Colonic mucosa (tissue), 4 donors: ENCODE measurements at regions not wholly inside any gene's neighbourhood (a gene's known extent, or its start where the extent isn't known, plus 50 kb on each side); places are given as distances from the start of the nearest gene placed in this dataset.
A peak's percentile ranks its signal among the peaks of the same experiment; 100 is the strongest.

Source experiments
- DNase-seq: peaks from one replicate; pipeline ENCODE4 v3.0.0-alpha.2; 2020
- H3K27ac ChIP-seq: fragments of 200-600 bp; one replicate; pipeline ENCODE4 v1.8.0; 2021
- H3K27me3 ChIP-seq: fragments of 200-600 bp; one replicate; pipeline ENCODE4 v1.8.0; 2021
- H3K36me3 ChIP-seq: fragments of 200-600 bp; one replicate; pipeline ENCODE4 v1.8.0; 2021
- H3K4me1 ChIP-seq: fragments of 200-600 bp; one replicate; pipeline ENCODE4 v1.8.0; 2021; ENCODE audit warnings: mild to moderate bottlenecking
- H3K4me3 ChIP-seq: fragments of 200-600 bp; one replicate; pipeline ENCODE4 v1.8.0; 2021
- H3K9ac ChIP-seq, 2 donors: one replicate each; pipeline ENCODE4 v1.7.0; 2013; ENCODE audit warnings: control low read depth in 2 of 2, low read depth in 2 of 2, low read length in 2 of 2
- H3K9me3 ChIP-seq: fragments of 200-600 bp; one replicate; pipeline ENCODE4 v1.8.0; 2021
- CTCF ChIP-seq: fragments of 200-600 bp; IDR thresholded peaks from one replicate; pipeline ENCODE4 v1.8.0; 2022; ENCODE audit warnings: antibody characterized with exemption, mild to moderate bottlenecking
- intact Hi-C: fragments of 100-400 bp; cut with DNase I; formaldehyde crosslinking; loops from one replicate; pipeline ENCODE4 v1.14.1; 2022
- donor health status: healthy.
- donor health status: DM: no; HTN: no; CAD: no.
- donor health status: DM: no; HTN: no; CAD: no.

DNA sequence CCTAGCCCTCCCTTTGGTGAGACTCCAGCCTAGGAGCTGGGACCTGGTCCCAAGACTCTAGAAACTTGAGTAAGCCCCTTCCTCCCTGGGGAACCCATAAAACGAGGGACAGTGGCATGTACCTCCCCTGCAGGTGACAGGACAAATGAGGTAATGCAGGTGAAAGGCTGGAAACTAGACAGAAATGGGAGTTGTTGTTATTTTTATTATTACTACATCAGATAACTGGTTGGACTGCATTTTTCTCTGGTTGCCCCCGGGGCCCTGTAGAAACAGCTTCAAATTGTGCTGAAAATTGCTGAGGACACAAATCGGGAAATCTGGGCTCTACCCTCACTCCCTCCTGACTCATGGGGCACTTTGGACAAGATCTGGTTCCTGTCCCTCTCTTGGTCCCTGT, 132.3 kb upstream of the WNT4 start:
- intact Hi-C loops: loop anchor here (5.0 to 10.0 kb wide), 3 partner anchors 140 to 170 kb away; no protein-coding TSS in a partner anchor
- Histone ChIP-seq H3K9ac (no peak overlapping the region), H3K27me3 (no peaks in the 10 kb centered on the region), H3K9me3 (no peaks in the 10 kb centered on the region), H3K27ac (no peak overlapping the region), H3K4me3 (no peak overlapping the region), H3K4me1 (no peaks in the 10 kb centered on the region), H3K36me3 (no peaks in the 10 kb centered on the region)
- no peak for TF ChIP-seq CTCF
- no peak for DNase-seq

DNA sequence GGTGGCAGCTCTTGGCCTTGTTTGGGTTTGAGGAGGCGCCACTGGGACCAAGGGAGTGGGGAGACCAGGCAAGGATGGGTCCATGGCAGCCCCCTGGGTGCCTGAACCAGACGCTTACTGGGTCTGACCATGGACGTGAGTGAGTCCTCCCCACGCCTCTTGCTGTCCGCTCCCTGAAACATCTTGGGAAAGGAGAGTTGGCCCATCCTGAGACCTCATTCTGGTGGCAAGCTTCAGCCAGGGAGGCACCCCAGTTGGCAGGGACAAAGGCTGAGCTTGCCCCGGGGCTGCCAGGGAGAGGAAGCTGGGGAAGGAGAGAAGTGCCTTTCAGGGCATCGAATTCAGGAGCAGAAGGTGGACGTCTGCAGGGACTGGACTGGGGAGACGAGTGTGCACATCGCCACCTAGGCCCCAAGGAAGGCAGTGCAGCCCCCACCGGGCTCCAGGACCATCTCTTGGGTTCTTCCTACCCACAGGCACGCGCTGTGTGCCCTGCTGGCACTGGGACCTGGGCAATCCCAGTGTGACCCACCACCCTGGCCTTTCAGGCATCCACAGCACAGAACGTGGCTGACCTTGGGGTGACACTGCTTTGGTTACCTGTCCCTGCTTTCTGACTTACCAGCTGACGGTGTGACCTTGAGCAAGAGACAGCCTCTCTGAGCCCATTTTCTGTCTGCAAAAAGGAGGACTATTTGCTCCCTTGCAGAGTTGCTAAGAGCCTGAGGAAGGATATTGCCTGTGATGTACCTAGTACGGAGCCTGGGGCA, 132.9 kb upstream of the WNT4 start:
- Histone ChIP-seq H3K9me3 (no peaks in the 10 kb centered on the region), H3K36me3 (no peaks in the 10 kb centered on the region), H3K4me1 (no peaks in the 10 kb centered on the region), H3K27me3 (no peaks in the 10 kb centered on the region), H3K4me3 (no peak overlapping the region), H3K9ac (no peak overlapping the region), H3K27ac (no peak overlapping the region)
- peak; percentile 68 for DNase-seq
- intact Hi-C loops: loop anchor here (5.0 to 10.0 kb wide), 3 partner anchors 139 to 171 kb away; no protein-coding TSS in a partner anchor
- peak; percentile 83 for TF ChIP-seq CTCF

GRCh38 chr1:22276396-22276748, 133.5 kb upstream of the WNT4 start:
- H3K36me3 ChIP-seq: no peaks in the 10 kb centered on the region
- H3K4me1 ChIP-seq: no peaks in the 10 kb centered on the region
- H3K9me3 ChIP-seq: no peaks in the 10 kb centered on the region
- H3K9ac ChIP-seq: no peak overlapping the region
- no peak overlapping the region for H3K27ac ChIP-seq
- TF ChIP-seq CTCF: no peak
- H3K27me3 ChIP-seq: no peaks in the 10 kb centered on the region
- intact Hi-C loops: loop anchor here (5.0 to 10.0 kb wide), 3 partner anchors 138 to 172 kb away; no protein-coding TSS in a partner anchor
- no peak overlapping the region for H3K4me3 ChIP-seq
- no peak for DNase-seq

DNA sequence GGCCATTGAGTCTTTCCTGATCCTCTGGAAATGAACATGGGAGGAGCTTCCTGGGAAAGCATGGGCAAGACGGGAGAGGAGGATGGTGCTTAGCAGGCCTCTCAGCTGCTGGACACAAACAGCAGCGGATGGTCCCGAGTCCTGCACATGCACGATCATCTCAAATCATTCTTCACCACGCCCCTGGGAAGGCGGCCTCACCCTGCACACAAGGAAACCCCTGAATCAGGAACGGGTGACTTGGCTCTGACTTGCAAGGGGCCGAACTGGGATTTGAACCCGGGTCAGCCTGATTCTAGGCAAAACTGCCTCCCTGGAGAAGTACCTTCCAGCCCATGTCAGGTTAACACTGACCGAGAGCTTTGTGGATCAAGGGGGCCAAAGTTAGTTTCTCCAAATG, 134.8 kb upstream of the WNT4 start:
- H3K9me3 ChIP-seq: no peaks in the 10 kb centered on the region
- intact Hi-C loops: loop anchor here (5.0 to 10.0 kb wide), 3 partner anchors 137 to 173 kb away; no protein-coding TSS in a partner anchor
- H3K4me1 ChIP-seq: no peaks in the 10 kb centered on the region
- no peak overlapping the region for H3K9ac ChIP-seq
- no peak overlapping the region for H3K27ac ChIP-seq
- H3K36me3 ChIP-seq: no peaks in the 10 kb centered on the region
- no peaks in the 10 kb centered on the region for H3K27me3 ChIP-seq
- TF ChIP-seq CTCF: no peak
- no peak for DNase-seq
- no peak overlapping the region for H3K4me3 ChIP-seq

DNA sequence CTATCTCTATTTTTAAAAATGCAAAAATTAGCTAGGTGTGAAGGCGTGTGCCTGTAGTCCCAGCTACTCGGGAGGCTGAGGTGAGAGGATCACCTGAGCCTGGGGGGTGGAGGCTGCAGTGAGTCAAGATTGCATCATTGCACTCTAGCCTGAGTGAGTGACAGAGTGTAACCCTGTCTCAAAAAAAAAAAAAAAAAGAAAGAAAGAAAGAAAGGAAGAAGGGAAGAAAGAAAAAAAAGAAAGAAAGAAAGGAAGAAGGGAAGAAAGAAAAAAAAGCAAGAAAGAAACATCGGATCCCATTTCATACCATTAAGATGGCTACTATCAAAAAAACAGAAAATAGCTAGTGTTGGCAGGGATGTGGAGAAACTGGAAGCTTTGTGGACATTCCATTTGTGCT, 136.8 kb upstream of the WNT4 start:
- DNase-seq: no peak
- Histone ChIP-seq H3K9ac (no peak overlapping the region), H3K4me1 (no peaks in the 10 kb centered on the region), H3K27ac (no peak overlapping the region), H3K4me3 (no peak overlapping the region), H3K9me3 (no peaks in the 10 kb centered on the region), H3K27me3 (no peaks in the 10 kb centered on the region), H3K36me3 (no peaks in the 10 kb centered on the region)
- intact Hi-C loops: loop anchor here (5.0 to 10.0 kb wide), 3 partner anchors 135 to 175 kb away; no protein-coding TSS in a partner anchor
- no peak for TF ChIP-seq CTCF
